ENCODE measurements at regions not wholly inside any gene's neighbourhood (a gene's known extent, or its start where the extent isn't known, plus 50 kb on each side); places are given as distances from the start of the nearest gene placed in this dataset.
"Not testable (repeated sequence)": the region's sequence is repeated elsewhere in the genome, so short reads cannot be mapped to it uniquely, and the experiment has no call there.

GRCh38 chr16:29237023-29237422, 169.5 kb downstream of the NPIPB11 start:
- CTCF ChIA-PET (ENCODE audit: low intra/inter-chr PET ratio, low total read pairs): not testable (repeated sequence)

GRCh38 chr16:29235836-29236370, 170.6 kb downstream of the NPIPB11 start:
- 56% methylated on average over 16 of the region's 16 CpGs for WGBS (ENCODE audit: low lambda C conversion rate)
- Histone ChIP-seq H3K27me3 (ENCODE audit: control insufficient read depth in 1 of 2, insufficient read depth in 2 of 2, low read length in 2 of 2) (peaks cover 1 to 19% of the 10 kb centered on the region in 2 experiments; a peak in 3 of 5 replicates), H3K4me1 (ENCODE audit: insufficient read depth, low read length) (peaks cover 19% of the 10 kb centered on the region)
- H3K4me2 ChIP-seq (ENCODE audit: low read depth, low read length); H3K9me3 ChIP-seq (ENCODE audit: low read length); intact Hi-C loops (cut with micrococcal nuclease; ENCODE audit: unreplicated experiment); H2AFZ ChIP-seq (ENCODE audit: low read length); ATAC-seq; in situ Hi-C loops (cut with HindIII; ENCODE audit: extremely low pct_ligation_motif_present, low pct_unique_long_range_greater_than_20kb); H3K36me3 ChIP-seq (replicated peaks in 1 of 2; ENCODE audit: control insufficient read depth in 1 of 2, insufficient read depth in 2 of 2, low read length in 2 of 2); H3K9ac ChIP-seq (ENCODE audit: insufficient read depth, low read depth, low read length); H3K4me3 ChIP-seq (replicated peaks in 1 of 3; ENCODE audit: insufficient read depth in 1 of 3, low read depth in 2 of 3, low read length in 3 of 3); H3K27ac ChIP-seq (ENCODE audit: extremely low read length, insufficient read depth, low read length); H4K20me1 ChIP-seq (ENCODE audit: insufficient read depth, low read length); BruUV-seq (replicated peaks); DNase-seq (ENCODE audit: low spot score); CTCF ChIA-PET (ENCODE audit: low intra/inter-chr PET ratio, low total read pairs); FAIRE-seq; H3K79me2 ChIP-seq (ENCODE audit: insufficient read depth, low read length); POLR2A ChIA-PET: not testable (repeated sequence)

More at GRCh38 chr16:29237023-29237422, 169.5 kb downstream of the NPIPB11 start:
- DNase-seq (ENCODE audit: low spot score); FAIRE-seq; H3K9me3 ChIP-seq (ENCODE audit: low read length); in situ Hi-C loops (cut with HindIII; ENCODE audit: extremely low pct_ligation_motif_present, low pct_unique_long_range_greater_than_20kb); H4K20me1 ChIP-seq (ENCODE audit: insufficient read depth, low read length); ATAC-seq; H2AFZ ChIP-seq (ENCODE audit: low read length); H3K79me2 ChIP-seq (ENCODE audit: insufficient read depth, low read length); intact Hi-C loops (cut with micrococcal nuclease; ENCODE audit: unreplicated experiment); BruUV-seq (replicated peaks); POLR2A ChIA-PET; H3K4me2 ChIP-seq (ENCODE audit: low read depth, low read length); H3K4me3 ChIP-seq (replicated peaks in 1 of 3; ENCODE audit: insufficient read depth in 1 of 3, low read depth in 2 of 3, low read length in 3 of 3); H3K27ac ChIP-seq (ENCODE audit: extremely low read length, insufficient read depth, low read length); H3K9ac ChIP-seq (ENCODE audit: insufficient read depth, low read depth, low read length); H3K36me3 ChIP-seq (replicated peaks in 1 of 2; ENCODE audit: control insufficient read depth in 1 of 2, insufficient read depth in 2 of 2, low read length in 2 of 2): not testable (repeated sequence)
- Histone ChIP-seq H3K27me3 (ENCODE audit: control insufficient read depth in 1 of 2, insufficient read depth in 2 of 2, low read length in 2 of 2) (peaks cover 1 to 19% of the 10 kb centered on the region in 2 experiments; a peak in 3 of 5 replicates), H3K4me1 (ENCODE audit: insufficient read depth, low read length) (peaks cover 13% of the 10 kb centered on the region)
- WGBS (ENCODE audit: low lambda C conversion rate): 88% methylated on average over 29 of the region's 30 CpGs

DNA sequence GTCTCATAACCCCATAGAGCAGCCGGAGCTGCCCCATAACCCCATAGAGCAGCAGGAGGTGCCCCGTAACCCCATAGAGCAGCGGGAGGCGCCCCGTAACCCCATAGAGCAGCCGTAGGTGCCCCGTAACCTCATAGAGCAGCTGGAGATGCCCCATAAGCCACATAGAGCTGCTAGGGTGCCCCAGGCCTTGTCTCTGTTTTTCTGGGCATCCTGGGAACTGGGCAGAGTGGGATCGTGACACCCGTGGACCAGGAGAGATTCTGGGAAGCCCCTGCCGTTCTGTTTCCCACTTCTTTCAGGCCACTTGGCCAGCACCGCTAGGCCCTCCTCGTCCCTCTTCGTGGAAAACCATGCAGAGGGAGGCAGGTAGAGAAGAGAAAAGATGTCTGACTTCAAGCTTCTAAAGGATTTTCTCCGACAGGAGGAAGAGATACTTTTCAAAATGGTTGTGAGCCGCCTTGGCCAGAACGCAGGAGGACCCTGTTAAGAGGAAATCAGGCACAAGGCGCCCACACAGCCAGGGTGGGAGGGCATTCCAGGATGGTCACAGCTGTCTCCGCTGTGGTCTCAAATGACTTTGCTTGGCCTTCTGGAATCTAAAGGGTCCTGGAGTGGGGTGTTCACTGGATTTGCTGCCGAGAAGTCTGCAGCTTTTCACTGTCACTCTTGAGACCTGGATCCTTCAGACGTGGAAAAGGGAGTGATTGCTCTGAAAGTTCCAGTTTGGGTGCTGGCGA, 171.8 kb downstream of the NPIPB11 start:
- H3K79me2 ChIP-seq (ENCODE audit: insufficient read depth, low read length); FAIRE-seq; H2AFZ ChIP-seq (ENCODE audit: low read length); intact Hi-C loops (cut with micrococcal nuclease; ENCODE audit: unreplicated experiment); BruUV-seq (replicated peaks); H3K36me3 ChIP-seq (replicated peaks in 1 of 2; ENCODE audit: control insufficient read depth in 1 of 2, insufficient read depth in 2 of 2, low read length in 2 of 2); H3K4me2 ChIP-seq (ENCODE audit: low read depth, low read length); ATAC-seq; H4K20me1 ChIP-seq (ENCODE audit: insufficient read depth, low read length); H3K27ac ChIP-seq (ENCODE audit: extremely low read length, insufficient read depth, low read length); POLR2A ChIA-PET; DNase-seq (ENCODE audit: low spot score); H3K9ac ChIP-seq (ENCODE audit: insufficient read depth, low read depth, low read length); CTCF ChIA-PET (ENCODE audit: low intra/inter-chr PET ratio, low total read pairs); H3K4me3 ChIP-seq (replicated peaks in 1 of 3; ENCODE audit: insufficient read depth in 1 of 3, low read depth in 2 of 3, low read length in 3 of 3); H3K9me3 ChIP-seq (ENCODE audit: low read length); in situ Hi-C loops (cut with HindIII; ENCODE audit: extremely low pct_ligation_motif_present, low pct_unique_long_range_greater_than_20kb): not testable (repeated sequence)
- Histone ChIP-seq H3K4me1 (ENCODE audit: insufficient read depth, low read length) (peaks cover 30% of the 10 kb centered on the region), H3K27me3 (ENCODE audit: control insufficient read depth in 1 of 2, insufficient read depth in 2 of 2, low read length in 2 of 2) (peaks cover 1 to 19% of the 10 kb centered on the region in 2 experiments; a peak in 3 of 5 replicates)
- WGBS (ENCODE audit: low lambda C conversion rate): 71% methylated on average over 21 of the region's 21 CpGs

Data from HepG2 (cell line).